ENCODE measurements at regions not wholly inside any gene's neighbourhood (a gene's known extent, or its start where the extent isn't known, plus 50 kb on each side); places are given as distances from the start of the nearest gene placed in this dataset.
"Not testable (repeated sequence)": the region's sequence is repeated elsewhere in the genome, so short reads cannot be mapped to it uniquely, and the experiment has no call there.

DNA sequence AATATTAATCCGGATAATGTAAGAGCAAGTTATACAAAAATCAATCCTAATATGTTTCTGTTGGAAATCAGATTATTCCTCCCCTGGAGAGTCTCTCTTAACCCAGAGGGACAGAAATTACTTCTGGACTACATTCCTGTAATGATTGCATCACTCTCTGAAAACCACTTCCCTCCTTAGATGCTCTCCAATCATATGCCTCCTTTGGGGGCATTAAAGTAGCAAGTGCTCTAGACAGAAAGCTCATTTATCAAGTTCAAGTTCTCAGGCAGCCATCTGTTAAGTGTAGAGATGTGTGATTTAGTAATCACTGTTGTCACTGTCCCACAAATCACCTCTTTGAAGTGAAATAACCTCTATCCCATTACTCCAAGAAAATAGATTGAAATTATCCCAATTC is 247.1 kb downstream of the SLCO4C1 start:
- no peak for TF ChIP-seq POLR2A (IDR thresholded peaks at IDR 0.05)
- TF ChIP-seq, protein P1, sequence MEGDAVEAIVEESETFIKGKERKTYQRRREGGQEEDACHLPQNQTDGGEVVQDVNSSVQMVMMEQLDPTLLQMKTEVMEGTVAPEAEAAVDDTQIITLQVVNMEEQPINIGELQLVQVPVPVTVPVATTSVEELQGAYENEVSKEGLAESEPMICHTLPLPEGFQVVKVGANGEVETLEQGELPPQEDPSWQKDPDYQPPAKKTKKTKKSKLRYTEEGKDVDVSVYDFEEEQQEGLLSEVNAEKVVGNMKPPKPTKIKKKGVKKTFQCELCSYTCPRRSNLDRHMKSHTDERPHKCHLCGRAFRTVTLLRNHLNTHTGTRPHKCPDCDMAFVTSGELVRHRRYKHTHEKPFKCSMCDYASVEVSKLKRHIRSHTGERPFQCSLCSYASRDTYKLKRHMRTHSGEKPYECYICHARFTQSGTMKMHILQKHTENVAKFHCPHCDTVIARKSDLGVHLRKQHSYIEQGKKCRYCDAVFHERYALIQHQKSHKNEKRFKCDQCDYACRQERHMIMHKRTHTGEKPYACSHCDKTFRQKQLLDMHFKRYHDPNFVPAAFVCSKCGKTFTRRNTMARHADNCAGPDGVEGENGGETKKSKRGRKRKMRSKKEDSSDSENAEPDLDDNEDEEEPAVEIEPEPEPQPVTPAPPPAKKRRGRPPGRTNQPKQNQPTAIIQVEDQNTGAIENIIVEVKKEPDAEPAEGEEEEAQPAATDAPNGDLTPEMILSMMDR (IDR thresholded peaks at IDR 0.05): no peak
- no peaks in the 10 kb centered on the region for H3K4me1 ChIP-seq (replicated peaks in 1 of 2)
- DNase-seq: no peak
- no peaks in the 10 kb centered on the region for H3K27me3 ChIP-seq
- intact Hi-C loops (cut with DNase I): no loop called here
- 73 to 83% (median 78%) methylated on average over 1 of the region's 1 CpG for whole genome bisulfite sequencing, 4 donors
- no peak overlapping the region for H3K27ac ChIP-seq
- no peak overlapping the region for H3K4me3 ChIP-seq
- no peaks in the 10 kb centered on the region for H3K9me3 ChIP-seq (replicated peaks in 1 of 3)
- H3K36me3 ChIP-seq (replicated peaks in 1 of 2): no peaks in the 10 kb centered on the region

DNA sequence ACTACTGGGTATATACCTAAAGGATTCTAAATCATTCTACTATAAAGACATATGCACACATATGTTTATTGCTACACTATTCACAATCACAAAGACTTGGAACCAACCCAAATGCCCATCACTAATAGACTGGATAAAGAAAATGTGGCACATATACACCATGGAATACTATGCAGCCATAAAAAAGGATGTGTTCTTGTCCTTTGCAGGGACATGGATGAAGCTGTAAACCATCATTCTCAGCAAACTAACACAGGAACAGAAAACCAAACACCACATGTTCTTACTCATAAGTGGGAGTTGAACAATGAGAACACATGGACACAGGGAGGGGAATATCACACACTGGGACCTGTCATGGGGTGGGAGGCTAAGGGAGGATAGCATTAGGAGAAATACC is 249.0 kb downstream of the SLCO4C1 start:
- H3K9me3 ChIP-seq (replicated peaks in 1 of 3); H3K27me3 ChIP-seq; DNase-seq; H3K4me3 ChIP-seq; H3K27ac ChIP-seq; intact Hi-C loops (cut with DNase I); H3K4me1 ChIP-seq (replicated peaks in 1 of 2); H3K36me3 ChIP-seq (replicated peaks in 1 of 2): not testable (repeated sequence)

DNA sequence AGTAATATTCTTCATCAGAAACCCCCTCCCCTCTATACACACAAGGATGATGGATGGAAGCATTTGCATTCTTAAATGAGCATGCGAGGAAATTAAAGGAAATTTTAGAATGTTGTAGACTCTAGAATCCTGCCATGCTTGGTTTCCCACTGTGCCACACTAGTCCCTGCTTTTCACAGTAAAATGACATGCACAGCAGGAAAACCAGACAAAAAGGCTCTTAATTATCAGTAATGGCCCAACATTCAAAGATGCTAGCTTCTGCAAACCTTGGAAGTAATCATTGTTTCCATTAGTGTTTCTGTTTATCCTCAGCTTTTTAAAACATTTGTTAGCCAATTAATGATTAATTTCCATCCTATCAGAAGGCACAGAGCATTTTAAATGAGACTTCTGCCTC is 255.8 kb downstream of the SLCO4C1 start:
- no peak overlapping the region for H3K27ac ChIP-seq
- H3K27me3 ChIP-seq: no peaks in the 10 kb centered on the region
- no peaks in the 10 kb centered on the region for H3K4me1 ChIP-seq (replicated peaks in 1 of 2)
- no peaks in the 10 kb centered on the region for H3K9me3 ChIP-seq (replicated peaks in 1 of 3)
- H3K36me3 ChIP-seq (replicated peaks in 1 of 2): no peaks in the 10 kb centered on the region
- intact Hi-C loops (cut with DNase I): no loop called here
- WGBS, 4 donors: 71 to 81% (median 77%) methylated on average over 1 of the region's 1 CpG
- no peak overlapping the region for H3K4me3 ChIP-seq
- no peak for TF ChIP-seq POLR2A (IDR thresholded peaks at IDR 0.05)
- TF ChIP-seq, protein P1 (IDR thresholded peaks at IDR 0.05): no peak
- no peak for DNase-seq

DNA sequence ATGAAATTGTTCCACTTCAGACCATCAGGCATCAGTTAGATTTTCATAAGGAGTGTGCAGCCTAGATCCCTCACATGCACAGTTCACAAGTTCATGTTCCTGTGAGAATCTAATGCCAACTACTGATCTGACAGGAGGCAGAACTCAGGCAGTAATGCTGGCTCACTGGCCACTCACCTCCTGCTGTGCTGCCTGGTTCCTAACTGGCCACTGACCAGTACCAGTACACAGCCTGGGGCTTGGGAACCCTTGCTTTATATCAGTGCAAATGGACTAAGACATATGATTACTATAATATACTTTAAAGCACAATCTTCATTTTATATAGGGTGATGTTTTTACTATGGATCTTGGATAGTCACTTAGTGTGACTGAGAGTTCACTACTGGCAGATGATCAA is 259.2 kb downstream of the SLCO4C1 start:
- no peaks in the 10 kb centered on the region for H3K36me3 ChIP-seq (replicated peaks in 1 of 2)
- intact Hi-C loops (cut with DNase I): no loop called here

DNA sequence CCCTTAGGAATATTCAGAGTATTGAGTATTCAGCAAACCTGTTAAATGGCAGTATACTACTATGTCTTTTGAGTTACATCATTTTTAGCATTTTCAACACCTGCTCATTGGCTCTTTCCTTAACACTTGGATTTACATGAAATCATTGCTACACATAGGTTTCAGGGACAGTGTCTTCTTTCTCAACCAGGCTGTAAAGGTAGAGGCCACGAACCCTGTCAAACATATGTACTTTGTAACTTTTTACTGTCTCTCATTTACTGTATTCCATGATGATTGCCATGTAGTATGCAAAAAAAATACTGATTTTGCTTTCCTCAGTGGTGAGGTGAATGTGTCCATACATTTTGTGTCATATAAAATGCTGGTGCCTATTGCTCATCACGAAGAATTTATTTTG is 264.4 kb downstream of the SLCO4C1 start:
- intact Hi-C loops (cut with DNase I): no loop called here
- TF ChIP-seq POLR2A (IDR thresholded peaks at IDR 0.05): no peak
- TF ChIP-seq, protein P1 (IDR thresholded peaks at IDR 0.05): no peak
- H3K4me1 ChIP-seq (replicated peaks in 1 of 2): no peaks in the 10 kb centered on the region
- H3K9me3 ChIP-seq (replicated peaks in 1 of 3): no peaks in the 10 kb centered on the region
- 71 to 74% (median 73%) methylated on average over 2 of the region's 2 CpGs for WGBS, 4 donors
- H3K27me3 ChIP-seq: no peaks in the 10 kb centered on the region
- no peak overlapping the region for H3K27ac ChIP-seq
- no peak for DNase-seq
- no peak overlapping the region for H3K4me3 ChIP-seq
- H3K36me3 ChIP-seq (replicated peaks in 1 of 2): no peaks in the 10 kb centered on the region

More for the DNA sequence above, 259.2 kb downstream of the SLCO4C1 start:
- TF ChIP-seq POLR2A (IDR thresholded peaks at IDR 0.05): no peak
- TF ChIP-seq, protein P1 (IDR thresholded peaks at IDR 0.05): no peak
- Histone ChIP-seq H3K9me3 (replicated peaks in 1 of 3) (no peaks in the 10 kb centered on the region), H3K4me1 (replicated peaks in 1 of 2) (no peaks in the 10 kb centered on the region), H3K27ac (no peak overlapping the region), H3K4me3 (no peak overlapping the region), H3K27me3 (no peaks in the 10 kb centered on the region)
- no peak for DNase-seq

Measured in adrenal gland (tissue), 9 donors.